T-helper 17 cell (primary cell): ENCODE measurements at regions not wholly inside any gene's neighbourhood (a gene's known extent, or its start where the extent isn't known, plus 50 kb on each side); places are given as distances from the start of the nearest gene placed in this dataset.

ENCODE experiments used
- ATAC-seq: fragments of 150-1000 bp; cut with Tn5 transposase; 2 replicates; pipeline ENCODE4 v1.10.0; 2021; ENCODE audit warnings: mild to moderate bottlenecking, moderate library complexity
- DNase-seq, 3 donors: peaks; one replicate each; pipeline versions ENCODE4 v3.0.0 to v3.0.0-alpha.2; 2020 to 2021
- H3K9me3 ChIP-seq: one replicate; pipeline ENCODE4 v1.7.0; 2013; ENCODE audit warnings: low read length, mild to moderate bottlenecking; ENCODE audit not compliant: control insufficient read depth, poor library complexity, severe bottlenecking
- H3K27ac Mint-ChIP-seq: one replicate; pipeline ENCODE4 v1.8.0; 2022; ENCODE audit warnings: mild to moderate bottlenecking, moderate library complexity, mixed read lengths
- H3K27me3 Mint-ChIP-seq: one replicate; pipeline ENCODE4 v1.8.0; 2022; ENCODE audit warnings: mixed read lengths
- H3K36me3 Mint-ChIP-seq: one replicate; pipeline ENCODE4 v1.8.0; 2022; ENCODE audit warnings: low read depth, mixed read lengths
- H3K4me1 Mint-ChIP-seq: one replicate; pipeline ENCODE4 v1.8.0; 2022; ENCODE audit warnings: mild to moderate bottlenecking, mixed read lengths
- H3K4me3 Mint-ChIP-seq: one replicate; pipeline ENCODE4 v1.8.0; 2022; ENCODE audit warnings: mild to moderate bottlenecking, moderate library complexity, mixed read lengths

- Mint-ChIP-seq H3K27ac (no peak overlapping the region), H3K27me3 (peaks cover 4% of the 10 kb centered on the region), H3K36me3 (no peaks in the 10 kb centered on the region), H3K4me1 (no peaks in the 10 kb centered on the region), H3K4me3 (no peak overlapping the region)
- ATAC-seq (no peak), DNase-seq (no peak)
- no peaks in the 10 kb centered on the region for H3K9me3 ChIP-seq
Observed at GRCh38 chr10:20981419-20981953, 84.4 kb upstream of the NEBL start.

- no peaks in the 10 kb centered on the region for H3K36me3 Mint-ChIP-seq
Observed at GRCh38 chr10:20978617-20979016, 81.5 kb upstream of the NEBL start.

GRCh38 chr10:20977300-20977699 lies 80.2 kb upstream of the NEBL start:
- Mint-ChIP-seq H3K27me3 (peaks cover 4% of the 10 kb centered on the region), H3K27ac (no peak overlapping the region), H3K4me3 (no peak overlapping the region), H3K36me3 (no peaks in the 10 kb centered on the region), H3K4me1 (no peaks in the 10 kb centered on the region)
- ATAC-seq = no peak
- DNase-seq = no peak
- no peaks in the 10 kb centered on the region for H3K9me3 ChIP-seq

More at GRCh38 chr10:20978617-20979016, 81.5 kb upstream of the NEBL start:
- Mint-ChIP-seq H3K27ac (no peak overlapping the region), H3K4me3 (no peak overlapping the region), H3K27me3 (peaks cover 4% of the 10 kb centered on the region), H3K4me1 (no peaks in the 10 kb centered on the region)
- no peak for ATAC-seq
- no peak for DNase-seq
- H3K9me3 ChIP-seq = no peaks in the 10 kb centered on the region

GRCh38 chr10:20976891-20977290 lies 79.8 kb upstream of the NEBL start:
- no peak overlapping the region for H3K4me3 Mint-ChIP-seq
- H3K4me1 Mint-ChIP-seq = no peaks in the 10 kb centered on the region
- H3K9me3 ChIP-seq = no peaks in the 10 kb centered on the region
- peaks cover 3% of the 10 kb centered on the region for H3K27me3 Mint-ChIP-seq
- no peak overlapping the region for H3K27ac Mint-ChIP-seq
- H3K36me3 Mint-ChIP-seq = no peaks in the 10 kb centered on the region
- DNase-seq (no peak), ATAC-seq (no peak)

- H3K36me3 Mint-ChIP-seq = no peaks in the 10 kb centered on the region
Observed at GRCh38 chr10:20976390-20976789, 79.3 kb upstream of the NEBL start.

GRCh38 chr10:20975236-20975635 lies 78.1 kb upstream of the NEBL start:
- Mint-ChIP-seq H3K27me3 (no peaks in the 10 kb centered on the region), H3K4me1 (no peaks in the 10 kb centered on the region), H3K27ac (no peak overlapping the region), H3K36me3 (no peaks in the 10 kb centered on the region), H3K4me3 (no peak overlapping the region)
- H3K9me3 ChIP-seq = no peaks in the 10 kb centered on the region
- ATAC-seq (no peak), DNase-seq (no peak)

More at GRCh38 chr10:20976390-20976789, 79.3 kb upstream of the NEBL start:
- no peak overlapping the region for H3K4me3 Mint-ChIP-seq
- no peak for DNase-seq
- H3K4me1 Mint-ChIP-seq = no peaks in the 10 kb centered on the region
- ATAC-seq = no peak
- H3K9me3 ChIP-seq = no peaks in the 10 kb centered on the region
- H3K27ac Mint-ChIP-seq = no peak overlapping the region
- H3K27me3 Mint-ChIP-seq = no peaks in the 10 kb centered on the region

GRCh38 chr10:20972925-20973324 lies 75.8 kb upstream of the NEBL start:
- ATAC-seq (no peak), DNase-seq (no peak)
- H3K36me3 Mint-ChIP-seq = no peaks in the 10 kb centered on the region
- no peaks in the 10 kb centered on the region for H3K4me1 Mint-ChIP-seq
- H3K9me3 ChIP-seq = no peaks in the 10 kb centered on the region
- H3K27ac Mint-ChIP-seq = no peak overlapping the region
- H3K27me3 Mint-ChIP-seq = no peaks in the 10 kb centered on the region
- H3K4me3 Mint-ChIP-seq = no peak overlapping the region

- H3K27me3 Mint-ChIP-seq = no peaks in the 10 kb centered on the region
- no peak for ATAC-seq
- H3K27ac Mint-ChIP-seq = no peak overlapping the region
- no peak for DNase-seq
- no peaks in the 10 kb centered on the region for H3K4me1 Mint-ChIP-seq
- H3K4me3 Mint-ChIP-seq = no peak overlapping the region
- no peaks in the 10 kb centered on the region for H3K9me3 ChIP-seq
- no peaks in the 10 kb centered on the region for H3K36me3 Mint-ChIP-seq
Observed at GRCh38 chr10:20971901-20972300, 74.8 kb upstream of the NEBL start.

GRCh38 chr10:20970708-20971107 lies 73.6 kb upstream of the NEBL start:
- H3K4me1 Mint-ChIP-seq = no peaks in the 10 kb centered on the region
- H3K36me3 Mint-ChIP-seq = no peaks in the 10 kb centered on the region
- H3K9me3 ChIP-seq = no peaks in the 10 kb centered on the region
- H3K4me3 Mint-ChIP-seq = no peak overlapping the region
- ATAC-seq (no peak), DNase-seq (no peak)
- H3K27me3 Mint-ChIP-seq = no peaks in the 10 kb centered on the region
- H3K27ac Mint-ChIP-seq = no peak overlapping the region

- no peak overlapping the region for H3K4me3 Mint-ChIP-seq
- H3K36me3 Mint-ChIP-seq = no peaks in the 10 kb centered on the region
- H3K27ac Mint-ChIP-seq = no peak overlapping the region
- H3K27me3 Mint-ChIP-seq = no peaks in the 10 kb centered on the region
- no peaks in the 10 kb centered on the region for H3K9me3 ChIP-seq
- DNase-seq = no peak
- no peak for ATAC-seq
- H3K4me1 Mint-ChIP-seq = no peaks in the 10 kb centered on the region
Observed at GRCh38 chr10:20970044-20970443, 72.9 kb upstream of the NEBL start.

- H3K27ac Mint-ChIP-seq = no peak overlapping the region
- H3K9me3 ChIP-seq = no peaks in the 10 kb centered on the region
- no peak overlapping the region for H3K4me3 Mint-ChIP-seq
- no peak for DNase-seq
- no peaks in the 10 kb centered on the region for H3K27me3 Mint-ChIP-seq
- no peaks in the 10 kb centered on the region for H3K36me3 Mint-ChIP-seq
- H3K4me1 Mint-ChIP-seq = no peaks in the 10 kb centered on the region
- ATAC-seq = no peak
Observed at GRCh38 chr10:20966426-20966825, 69.3 kb upstream of the NEBL start.

GRCh38 chr10:20963721-20964595 lies 66.8 kb upstream of the NEBL start:
- DNase-seq = no peak
- Mint-ChIP-seq H3K27ac (no peak overlapping the region), H3K27me3 (no peaks in the 10 kb centered on the region), H3K36me3 (no peaks in the 10 kb centered on the region), H3K4me1 (no peaks in the 10 kb centered on the region), H3K4me3 (no peak overlapping the region)
- ATAC-seq = no peak
- no peaks in the 10 kb centered on the region for H3K9me3 ChIP-seq

- Mint-ChIP-seq H3K27me3 (no peaks in the 10 kb centered on the region), H3K4me3 (no peak overlapping the region), H3K36me3 (no peaks in the 10 kb centered on the region), H3K27ac (no peak overlapping the region), H3K4me1 (no peaks in the 10 kb centered on the region)
- DNase-seq = no peak
- no peak for ATAC-seq
- H3K9me3 ChIP-seq = no peaks in the 10 kb centered on the region
Observed at GRCh38 chr10:20963056-20963455, 65.9 kb upstream of the NEBL start.

GRCh38 chr10:20962165-20962564 lies 65.1 kb upstream of the NEBL start:
- no peaks in the 10 kb centered on the region for H3K4me1 Mint-ChIP-seq
- DNase-seq = no peak
- no peaks in the 10 kb centered on the region for H3K36me3 Mint-ChIP-seq
- peaks cover 4% of the 10 kb centered on the region for H3K27me3 Mint-ChIP-seq
- no peak overlapping the region for H3K27ac Mint-ChIP-seq
- H3K9me3 ChIP-seq = no peaks in the 10 kb centered on the region
- no peak overlapping the region for H3K4me3 Mint-ChIP-seq
- no peak for ATAC-seq
